ENCODE measurements at regions not wholly inside any gene's neighbourhood (a gene's known extent, or its start where the extent isn't known, plus 50 kb on each side); places are given as distances from the start of the nearest gene placed in this dataset.

DNA sequence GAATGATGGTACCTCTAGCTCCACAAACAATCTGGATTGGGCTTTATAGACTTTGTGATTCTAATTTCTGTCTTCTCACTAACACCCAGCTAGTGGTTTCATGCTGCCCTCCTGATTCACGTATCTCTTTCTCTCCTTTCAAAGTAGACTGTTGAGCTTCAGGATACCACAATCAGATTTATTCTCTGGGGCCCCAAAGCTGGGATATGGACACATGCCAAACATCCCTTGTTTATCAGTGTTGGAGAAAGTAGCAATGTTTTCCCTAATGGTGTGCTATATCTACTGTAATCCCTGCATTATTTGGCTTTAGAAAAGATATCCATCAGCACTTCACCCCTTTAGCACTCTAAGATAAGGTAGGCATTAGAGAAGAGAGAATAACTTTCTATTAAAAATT lies 361.0 kb downstream of the FGF10 start:
- no peaks in the 10 kb centered on the region for H3K27me3 ChIP-seq (ENCODE audit: control insufficient read depth in 2 of 2, insufficient read depth in 2 of 2, low read length in 2 of 2)
- H4K20me1 ChIP-seq (ENCODE audit: insufficient read depth, low read length): no peaks in the 10 kb centered on the region
- Mint-ChIP-seq H3K36me3 (no peaks in the 10 kb centered on the region), H3K4me3 (no peak overlapping the region), H3K27ac (no peak overlapping the region), H3K9me3 (peaks cover 2 to 7% (median 4%) of the 10 kb centered on the region in 7 donors), H3K4me1 (no peaks in the 10 kb centered on the region), H3K27me3 (ENCODE audit: low read depth in 3 of 3) (peaks cover 0 to 2% (median 0%) of the 10 kb centered on the region in 3 donors)
- peaks cover 15 to 16% of the 10 kb centered on the region in 2 donors for H3K9me3 ChIP-seq (replicated peaks in 1 of 2; ENCODE audit: control insufficient read depth in 1 of 2, insufficient read depth in 1 of 2, low read length in 2 of 2)
- intact Hi-C loops (cut with micrococcal nuclease): no loop called here
- H3K4me1 ChIP-seq (ENCODE audit: control insufficient read depth in 1 of 2, insufficient read depth in 2 of 2, low read length in 2 of 2): no peaks in the 10 kb centered on the region
- H3K79me2 ChIP-seq (ENCODE audit: insufficient read depth, low read length): no peaks in the 10 kb centered on the region
- H3K4me3 ChIP-seq (replicated peaks in 1 of 3; ENCODE audit: low read depth in 2 of 3, low read length in 3 of 3): no peak overlapping the region
- DNase-seq: no peak
- H3K27ac ChIP-seq (ENCODE audit: low read depth in 1 of 2, low read length in 2 of 2): no peak overlapping the region
- no peak overlapping the region for H3K4me2 ChIP-seq (replicated peaks; ENCODE audit: extremely low read depth, low read length, poor library complexity, severe bottlenecking)
- no peaks in the 10 kb centered on the region for H3K36me3 ChIP-seq (replicated peaks in 1 of 2; ENCODE audit: control insufficient read depth in 1 of 2, insufficient read depth in 2 of 2, low read length in 2 of 2)
- no peak overlapping the region for H3K9ac ChIP-seq (ENCODE audit: insufficient read depth, low read length, poor library complexity, severe bottlenecking)
- TF ChIP-seq CTCF (IDR thresholded peaks at IDR 0.05): no peak
- no peak overlapping the region for H2AFZ ChIP-seq (ENCODE audit: insufficient read depth, low read depth, low read length, poor library complexity, severe bottlenecking)
- no CpG with 5 or more reads among the region's 1 CpG for WGBS (ENCODE audit: insufficient coverage)

- H3K4me1 Mint-ChIP-seq: no peaks in the 10 kb centered on the region
- intact Hi-C loops (cut with micrococcal nuclease): no loop called here
- Histone ChIP-seq H3K36me3 (replicated peaks in 1 of 2; ENCODE audit: control insufficient read depth in 1 of 2, insufficient read depth in 2 of 2, low read length in 2 of 2) (no peaks in the 10 kb centered on the region), H3K9ac (ENCODE audit: insufficient read depth, low read length, poor library complexity, severe bottlenecking) (no peak overlapping the region), H3K9me3 (replicated peaks in 1 of 2; ENCODE audit: control insufficient read depth in 1 of 2, insufficient read depth in 1 of 2, low read length in 2 of 2) (no peaks in the 10 kb centered on the region), H3K27ac (ENCODE audit: low read depth in 1 of 2, low read length in 2 of 2) (no peak overlapping the region), H3K4me1 (ENCODE audit: control insufficient read depth in 1 of 2, insufficient read depth in 2 of 2, low read length in 2 of 2) (no peaks in the 10 kb centered on the region), H3K4me2 (replicated peaks; ENCODE audit: extremely low read depth, low read length, poor library complexity, severe bottlenecking) (no peak overlapping the region), H3K4me3 (replicated peaks in 1 of 3; ENCODE audit: low read depth in 2 of 3, low read length in 3 of 3) (no peak overlapping the region), H2AFZ (ENCODE audit: insufficient read depth, low read depth, low read length, poor library complexity, severe bottlenecking) (no peak overlapping the region), H4K20me1 (ENCODE audit: insufficient read depth, low read length) (no peaks in the 10 kb centered on the region), H3K79me2 (ENCODE audit: insufficient read depth, low read length) (no peaks in the 10 kb centered on the region), H3K27me3 (ENCODE audit: control insufficient read depth in 2 of 2, insufficient read depth in 2 of 2, low read length in 2 of 2) (no peaks in the 10 kb centered on the region)
- no peak for TF ChIP-seq CTCF (IDR thresholded peaks at IDR 0.05)
- no peaks in the 10 kb centered on the region for H3K27me3 Mint-ChIP-seq (ENCODE audit: low read depth in 3 of 3)
- H3K36me3 Mint-ChIP-seq: no peaks in the 10 kb centered on the region
- no peak overlapping the region for H3K4me3 Mint-ChIP-seq
- no peak overlapping the region for H3K27ac Mint-ChIP-seq
- DNase-seq: no peak
- H3K9me3 Mint-ChIP-seq: peaks cover 0 to 8% (median 3%) of the 10 kb centered on the region in 7 donors
Measured at GRCh38 chr5:44022622-44023021, 366.6 kb downstream of the FGF10 start.
